HG03520 (cell line): ENCODE measurements at regions not wholly inside any gene's neighbourhood (a gene's known extent, or its start where the extent isn't known, plus 50 kb on each side); places are given as distances from the start of the nearest gene placed in this dataset.

ENCODE experiments used
- ATAC-seq: cut with Tn5 transposase; IDR thresholded peaks from one replicate; pipeline ENCODE4 v1.9.1; 2021; ENCODE audit warnings: mild to moderate bottlenecking, moderate library complexity; ENCODE audit not compliant: unreplicated experiment

- no peak for ATAC-seq
Measured at GRCh38 chr4:41883988-41884734, 51.1 kb upstream of the TMEM33 start.

DNA sequence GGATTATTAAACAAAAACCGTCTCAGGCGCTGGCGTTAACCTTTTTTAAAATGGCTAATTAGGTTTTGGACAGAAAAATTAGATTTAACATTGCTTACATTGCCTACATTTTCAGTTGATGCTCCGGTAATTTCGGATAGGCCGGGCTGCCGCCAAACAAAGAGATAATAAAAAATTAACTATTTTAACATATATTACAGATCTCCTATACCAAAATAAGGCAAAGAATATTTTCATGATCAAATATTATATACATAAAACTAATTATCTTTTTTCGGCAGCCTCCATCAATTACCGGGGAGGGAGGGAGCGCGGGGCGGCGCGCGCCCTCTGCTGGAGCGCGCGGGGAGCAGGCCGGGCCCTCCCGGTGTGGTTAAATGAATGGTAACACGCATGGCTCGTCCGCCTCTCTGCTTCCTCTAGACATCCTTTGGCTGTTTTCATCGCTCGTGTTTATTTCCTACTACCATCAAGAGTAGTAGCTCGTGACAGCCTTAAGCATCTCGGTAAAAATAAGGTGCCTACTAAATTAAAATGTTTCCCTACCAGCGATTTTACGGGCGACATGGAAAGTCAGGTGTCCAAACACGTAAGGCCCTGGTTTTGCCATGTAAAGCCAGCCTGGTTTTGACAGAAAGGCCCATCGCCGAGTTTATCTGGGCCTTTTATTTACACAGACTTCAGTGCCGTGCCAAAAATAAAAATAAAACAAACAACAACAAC lies 52.4 kb upstream of the TMEM33 start:
- no peak for ATAC-seq

DNA sequence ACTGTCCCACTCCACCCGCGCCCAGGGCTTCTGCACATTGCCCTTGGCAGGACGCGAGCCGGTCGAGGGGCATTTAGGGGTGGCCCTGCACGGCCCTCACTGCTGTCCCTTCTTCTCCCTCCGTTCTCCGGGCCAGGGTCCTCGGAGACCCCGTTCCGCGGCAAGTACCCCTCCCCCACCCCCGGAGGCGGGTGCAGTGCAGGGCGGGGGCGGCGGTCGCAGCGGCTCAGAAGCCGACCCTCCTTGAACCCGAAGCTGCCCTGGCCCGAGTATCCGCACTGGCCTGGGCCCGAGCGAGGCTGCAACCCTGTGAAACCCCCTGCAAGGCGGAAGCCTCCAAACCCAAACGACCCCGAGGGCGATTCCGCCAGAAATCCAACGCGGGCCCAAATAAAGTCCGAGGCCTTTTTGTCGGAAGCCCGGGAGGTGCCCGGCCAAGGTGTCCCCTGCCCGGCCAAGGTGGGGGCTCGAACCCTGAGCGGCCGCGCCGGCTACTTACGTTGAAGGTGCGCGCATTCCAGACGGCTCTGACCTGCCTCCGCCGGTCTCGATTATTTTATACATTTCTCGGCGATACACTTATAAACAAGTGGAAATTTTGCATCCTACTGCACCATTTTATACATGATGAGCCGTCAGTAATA lies 53.1 kb upstream of the TMEM33 start:
- no peak for ATAC-seq

DNA sequence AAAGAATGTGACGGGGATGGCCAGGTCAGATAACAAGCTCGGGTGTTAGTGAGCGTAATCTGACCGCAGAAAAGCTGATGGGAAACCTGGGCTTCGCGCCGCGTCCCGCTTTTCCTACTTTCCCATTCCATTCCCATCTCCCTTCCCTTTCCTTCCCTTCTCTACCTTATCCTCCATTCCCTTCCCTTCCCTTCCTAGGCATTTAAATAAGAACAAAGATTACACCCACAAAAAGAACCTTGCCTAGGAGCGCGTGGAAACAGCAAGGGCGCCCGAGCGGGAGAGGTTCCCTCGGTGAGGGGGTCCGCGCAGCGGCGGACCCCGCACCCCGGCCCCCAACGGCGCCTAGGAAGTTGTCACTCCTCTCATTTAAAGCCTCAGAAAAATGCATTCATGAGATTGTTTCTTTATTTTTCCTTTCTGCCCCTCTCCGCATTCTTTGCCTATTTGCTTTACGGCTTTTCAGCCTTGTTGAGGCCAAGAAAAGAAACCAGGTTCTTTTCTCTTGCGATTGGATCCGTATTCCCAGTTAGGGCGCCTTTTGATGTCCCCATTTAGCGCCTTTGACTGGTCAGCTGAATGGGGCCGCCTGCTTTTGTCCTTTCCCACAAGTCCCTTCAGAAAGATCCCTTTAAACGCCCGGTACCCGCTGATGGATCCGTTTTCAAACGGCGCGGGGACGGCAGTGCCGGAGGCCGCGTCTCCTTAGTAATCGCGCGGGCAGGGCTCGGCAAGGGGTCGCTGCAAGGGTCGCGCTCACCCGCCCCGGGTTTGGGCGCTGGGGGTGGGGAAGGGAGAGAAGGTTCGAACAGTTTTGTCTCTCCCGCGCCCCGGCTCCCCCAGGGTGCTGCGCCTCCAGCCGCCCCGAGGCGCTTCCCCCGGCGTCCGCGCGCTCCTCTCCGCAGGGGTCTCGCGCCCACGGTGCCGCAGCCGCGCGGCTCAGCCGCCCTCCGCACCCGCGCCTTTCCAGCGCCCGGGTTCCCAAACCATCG lies 54.1 kb upstream of the TMEM33 start:
- ATAC-seq = no peak

GRCh38 chr4:41880022-41880837 lies 55.0 kb upstream of the TMEM33 start:
- no peak for ATAC-seq

DNA sequence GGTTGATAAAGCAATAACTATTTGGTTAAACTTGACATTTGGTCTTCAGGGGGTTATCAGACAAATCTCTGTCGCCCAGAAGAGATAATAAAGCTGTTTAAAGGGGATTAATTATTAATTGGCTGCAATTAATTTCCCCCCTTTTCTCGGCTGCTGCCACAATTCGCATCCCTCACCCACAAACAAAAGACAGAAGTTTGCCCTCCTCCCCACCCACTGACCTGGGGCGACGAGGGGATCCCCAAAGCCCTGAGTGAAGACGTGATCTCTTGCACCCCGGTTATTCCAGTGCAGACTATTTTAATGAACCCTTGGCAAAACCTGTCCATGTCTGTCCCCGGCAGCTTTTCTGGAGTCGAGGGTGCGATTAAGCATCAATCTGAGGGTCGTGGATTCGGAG lies 55.7 kb upstream of the TMEM33 start:
- no peak for ATAC-seq

GRCh38 chr4:41878991-41879491 lies 56.2 kb upstream of the TMEM33 start:
- ATAC-seq = no peak

GRCh38 chr4:41878170-41878969 lies 56.9 kb upstream of the TMEM33 start:
- no peak for ATAC-seq

- no peak for ATAC-seq
Measured at GRCh38 chr4:41877020-41877796, 58.0 kb upstream of the TMEM33 start.

DNA sequence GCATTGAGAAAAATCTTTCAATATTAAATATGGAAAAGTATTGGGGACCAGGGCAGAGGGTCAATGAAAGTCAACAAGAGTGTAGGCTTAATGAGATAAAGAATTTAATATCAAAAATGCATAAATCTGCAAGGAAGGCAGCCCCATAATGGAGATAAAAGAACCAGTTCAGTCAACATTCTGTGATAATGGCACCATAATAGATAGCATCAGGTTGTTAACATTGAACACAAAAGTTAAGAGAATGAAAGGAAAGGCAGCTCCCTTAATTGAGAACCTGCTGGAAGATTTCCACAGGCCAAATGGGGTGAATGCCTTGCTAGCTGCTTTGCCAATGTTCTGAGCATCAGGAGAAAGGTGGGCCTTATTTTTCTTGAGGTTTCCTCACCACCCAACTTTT lies 60.4 kb upstream of the TMEM33 start:
- no peak for ATAC-seq

- ATAC-seq = no peak
Measured at GRCh38 chr4:41874398-41874797, 60.8 kb upstream of the TMEM33 start.

DNA sequence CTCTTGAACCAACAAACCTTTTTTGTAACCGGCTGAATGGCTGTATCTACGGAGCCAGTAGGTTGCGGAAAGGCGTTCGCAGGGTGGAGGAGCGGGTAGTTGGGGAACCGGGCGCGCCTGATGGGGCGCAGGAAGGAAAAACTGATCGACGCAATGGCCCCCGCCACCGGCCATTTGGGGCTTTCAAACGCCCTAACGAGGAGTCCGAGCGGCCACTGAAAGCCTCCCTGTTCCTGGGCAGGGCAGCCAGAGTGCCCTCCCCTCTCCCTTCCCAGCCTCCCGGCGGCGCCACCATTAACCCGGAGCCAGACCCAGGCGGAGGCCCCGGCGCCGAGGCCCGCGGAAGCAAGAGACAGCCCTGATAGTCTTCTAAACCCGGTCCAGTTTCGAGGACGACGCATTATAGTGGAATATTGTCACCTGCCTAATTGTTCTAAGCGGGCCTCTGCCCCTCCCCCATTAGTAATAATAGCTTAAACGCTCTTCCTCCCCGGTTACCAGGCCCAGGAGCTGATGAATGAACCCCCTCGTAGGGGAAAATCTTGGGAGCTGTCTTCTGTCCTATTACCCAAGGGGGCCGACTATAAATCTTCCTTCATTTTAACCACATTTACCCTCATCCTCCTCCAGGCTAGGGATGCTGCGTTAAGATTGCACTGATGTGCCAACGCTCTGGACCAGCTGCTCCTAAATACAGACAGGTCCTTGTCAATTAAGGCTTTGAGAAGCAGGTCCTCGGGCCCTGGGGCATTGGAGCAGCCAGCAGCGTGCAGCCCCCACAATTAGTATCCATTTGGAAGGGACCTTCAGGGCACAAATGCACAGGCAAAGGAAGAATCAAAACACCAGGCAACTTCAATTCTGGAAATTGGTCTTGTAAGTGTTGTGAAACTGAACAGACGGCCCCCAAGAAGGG lies 61.6 kb upstream of the TMEM33 start:
- no peak for ATAC-seq

GRCh38 chr4:41870035-41870434 lies 65.2 kb upstream of the TMEM33 start:
- ATAC-seq = no peak

DNA sequence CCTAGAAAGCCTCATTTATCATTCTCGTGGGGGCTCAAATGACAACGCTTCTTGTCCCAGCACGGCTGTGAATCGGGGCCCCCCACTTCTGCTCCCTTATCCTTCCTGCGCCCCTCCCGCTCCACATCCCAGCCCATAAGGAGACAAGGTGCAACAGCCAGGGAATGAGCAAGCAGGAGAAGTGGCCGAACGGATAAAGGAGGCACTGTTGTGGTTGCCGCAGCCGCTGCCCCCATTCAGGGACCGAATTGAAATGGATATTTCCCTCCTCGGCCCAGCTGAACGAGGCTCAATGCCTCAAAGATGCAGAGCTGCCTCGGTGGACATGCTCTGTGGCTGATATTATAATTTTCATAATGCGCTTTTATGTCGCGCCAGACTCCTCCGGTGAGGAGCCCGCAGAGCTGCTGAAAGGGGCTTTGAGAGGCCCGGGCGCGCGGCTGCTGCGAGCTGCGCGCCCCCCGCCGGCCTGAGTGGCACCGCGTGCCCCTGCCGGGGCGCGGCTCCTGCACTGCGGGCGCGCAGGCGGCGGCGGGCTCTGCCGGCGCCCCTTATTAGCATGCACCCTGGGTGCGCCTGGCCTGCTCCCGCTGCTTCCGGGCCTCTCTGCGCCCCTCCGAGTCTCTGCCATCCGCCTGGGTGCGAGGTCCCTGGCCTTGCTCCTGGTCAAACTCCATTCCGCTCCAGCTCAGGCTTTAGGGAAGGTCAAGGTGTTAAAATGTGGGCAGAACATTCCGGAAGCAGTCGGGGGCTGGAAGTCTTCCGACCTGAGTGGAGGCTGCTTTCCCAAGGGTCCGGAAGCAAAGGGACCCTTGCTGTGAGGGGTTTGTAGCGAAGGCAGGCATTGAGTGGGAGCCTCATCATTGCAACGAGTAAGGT lies 68.2 kb upstream of the TMEM33 start:
- no peak for ATAC-seq

GRCh38 chr4:41865981-41866798 lies 69.0 kb upstream of the TMEM33 start:
- no peak for ATAC-seq
